HG03558 (cell line): ENCODE measurements at regions not wholly inside any gene's neighbourhood (a gene's known extent, or its start where the extent isn't known, plus 50 kb on each side); places are given as distances from the start of the nearest gene placed in this dataset.
"Not testable (repeated sequence)": the region's sequence is repeated elsewhere in the genome, so short reads cannot be mapped to it uniquely, and the experiment has no call there.

Experiments used
- ATAC-seq: cut with Tn5 transposase; IDR thresholded peaks from one replicate; pipeline ENCODE4 v1.9.1; 2021; ENCODE audit warnings: moderate number of reproducible peaks; ENCODE audit not compliant: unreplicated experiment; ENCODE audit errors: extremely low read depth

DNA sequence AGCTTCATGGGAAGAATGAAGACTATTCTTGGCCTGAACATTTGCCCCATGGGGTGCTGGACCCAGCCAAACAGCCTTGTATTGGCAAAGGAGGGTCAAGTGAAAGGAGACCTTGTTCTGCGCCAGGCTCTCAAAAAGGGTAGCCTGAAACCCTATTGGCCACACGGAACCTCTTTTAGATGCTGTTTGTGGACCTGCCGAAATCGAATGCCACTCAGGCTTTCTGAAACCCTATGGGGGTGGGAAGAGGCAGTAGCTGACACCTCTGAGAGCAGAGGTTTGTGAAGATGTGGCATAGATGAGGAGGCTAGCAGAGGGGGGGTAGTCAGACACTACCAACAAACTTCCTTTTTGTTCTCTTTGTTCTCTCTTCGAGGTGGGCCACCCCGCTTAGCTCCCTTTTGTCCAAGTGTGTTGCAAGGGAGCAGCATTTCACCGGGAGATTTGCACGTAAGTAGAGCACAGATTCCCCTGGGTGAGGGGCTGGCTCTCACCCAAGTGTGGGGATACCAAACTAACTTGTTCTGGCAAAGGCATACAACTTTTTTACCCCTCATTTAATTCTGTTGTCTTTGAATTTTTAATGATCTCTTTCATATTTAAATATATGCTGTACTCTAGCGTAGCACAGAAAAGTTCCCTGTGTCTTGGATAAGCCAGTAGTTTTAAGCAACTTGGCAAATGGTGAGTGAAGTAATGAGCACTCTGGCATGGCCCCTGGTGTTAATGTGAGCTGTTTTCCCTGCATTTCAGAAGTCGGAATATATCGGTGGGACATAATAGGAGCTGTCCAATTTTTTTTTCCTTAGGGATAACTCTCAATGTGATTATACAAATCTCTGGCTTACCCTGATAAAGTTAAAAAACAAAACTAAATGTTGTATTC lies 107.7 kb downstream of the SEPTIN7 start:
- no peak for ATAC-seq

DNA sequence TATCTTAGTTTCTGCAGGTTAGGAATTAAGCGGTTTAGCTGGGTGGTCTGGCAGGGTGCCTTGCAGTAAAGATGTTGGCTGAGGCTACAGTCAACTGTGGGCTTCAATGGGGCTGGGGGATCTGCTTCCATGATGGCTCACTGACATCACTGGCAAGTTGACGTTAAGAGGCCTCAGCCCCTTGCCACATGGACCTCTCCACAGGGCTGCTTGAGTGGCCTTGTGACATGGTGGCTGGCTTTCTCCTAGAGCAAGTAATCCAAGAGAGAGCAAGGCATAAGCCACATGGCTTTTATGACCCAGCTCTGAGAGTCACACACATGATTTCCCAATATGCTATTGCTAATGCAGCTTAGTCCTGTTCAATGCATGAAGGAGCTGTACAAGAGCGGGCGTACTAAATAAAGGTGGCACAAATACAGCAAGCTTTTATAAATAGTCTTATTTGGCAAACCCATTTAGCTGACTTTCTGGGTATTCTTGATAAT lies 109.1 kb downstream of the SEPTIN7 start:
- ATAC-seq: no peak

DNA sequence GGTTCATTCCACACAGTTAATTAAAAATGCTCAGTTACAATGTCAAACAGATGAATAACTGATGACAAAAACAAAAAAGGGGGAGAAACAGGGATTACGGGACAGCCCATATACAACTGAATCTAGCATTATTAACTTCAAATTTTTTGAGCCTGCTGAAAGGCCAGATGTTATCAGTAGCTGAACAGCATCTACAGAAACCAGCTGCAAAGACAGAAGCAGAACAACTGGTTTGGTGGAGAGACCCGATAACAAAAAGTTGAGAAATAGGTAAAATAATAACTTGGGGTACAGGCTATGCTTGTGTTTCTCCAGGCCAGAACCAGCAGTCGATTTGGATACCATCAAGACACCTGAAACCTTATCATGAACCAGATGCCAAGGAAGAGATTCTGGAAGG lies 109.8 kb downstream of the SEPTIN7 start:
- not testable (repeated sequence) for ATAC-seq

DNA sequence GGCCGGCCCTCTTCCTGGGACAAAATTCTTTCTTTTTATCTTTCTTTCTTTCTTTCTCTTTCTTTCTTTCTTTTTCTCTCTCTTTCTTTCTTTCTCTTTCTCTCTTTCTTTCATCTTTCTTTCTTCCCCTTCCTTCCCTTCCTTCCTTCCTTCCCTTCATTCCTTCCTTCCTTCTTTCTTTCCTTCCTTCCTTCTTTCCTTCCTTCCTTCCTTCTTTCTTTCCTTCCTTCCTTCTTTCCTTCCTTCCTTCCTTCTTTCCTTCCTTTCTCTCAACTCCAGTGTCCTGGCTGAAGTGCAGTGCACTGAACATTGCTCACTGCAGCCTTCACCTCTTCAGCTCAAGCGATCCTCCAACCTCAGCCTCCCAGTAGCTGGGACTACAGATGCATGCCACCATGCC lies 112.5 kb downstream of the SEPTIN7 start:
- not testable (repeated sequence) for ATAC-seq

DNA sequence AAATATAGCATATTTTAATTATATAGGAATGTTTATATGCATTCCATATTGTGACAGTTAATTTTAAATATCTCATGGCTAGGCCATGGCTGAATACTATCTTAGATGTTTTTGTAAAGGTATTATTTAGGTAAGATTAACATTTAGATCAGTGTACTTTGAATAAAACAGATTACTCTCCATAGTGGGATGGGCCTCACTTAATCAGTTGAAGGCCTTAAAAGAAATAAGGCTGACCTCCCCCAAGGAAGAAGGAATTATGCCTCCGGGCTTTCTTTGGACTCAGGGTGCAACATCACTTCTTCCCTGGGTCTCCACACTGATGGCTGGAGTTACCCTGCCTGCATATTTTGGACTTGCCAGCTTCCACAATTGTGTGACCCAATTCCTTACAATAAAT lies 113.4 kb downstream of the SEPTIN7 start:
- not testable (repeated sequence) for ATAC-seq

DNA sequence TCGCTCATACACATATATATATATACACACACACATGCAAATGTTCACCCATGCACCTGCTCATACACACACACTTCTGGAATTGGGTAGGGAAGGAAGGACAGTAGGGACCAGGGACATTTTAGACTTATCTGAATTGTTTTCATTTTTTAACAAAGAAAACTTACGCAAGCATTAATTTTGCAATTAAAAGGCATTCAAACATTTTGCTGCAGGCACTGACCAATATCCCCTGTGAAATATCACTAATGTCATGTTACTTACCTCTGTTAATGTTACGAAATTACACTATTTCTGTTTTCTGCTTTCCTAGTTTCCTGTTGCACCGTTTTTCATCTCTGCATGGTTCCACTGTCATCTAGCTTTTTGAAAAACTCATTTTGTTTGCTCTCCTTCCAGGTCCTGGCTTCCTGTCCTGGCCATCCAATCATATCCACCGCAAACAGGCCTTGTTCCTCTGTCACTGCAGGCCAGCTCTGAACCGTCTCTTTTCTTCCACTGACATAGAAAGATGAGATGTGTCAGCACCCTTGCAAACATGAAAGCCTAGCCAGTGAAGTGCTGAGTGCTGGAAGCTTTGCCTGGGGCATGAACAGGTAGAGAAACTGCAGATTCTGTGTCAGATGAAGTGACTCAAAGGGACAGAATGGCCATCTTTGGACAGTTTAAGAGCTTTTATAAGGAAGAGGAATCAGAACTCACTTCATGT lies 114.5 kb downstream of the SEPTIN7 start:
- not testable (repeated sequence) for ATAC-seq

DNA sequence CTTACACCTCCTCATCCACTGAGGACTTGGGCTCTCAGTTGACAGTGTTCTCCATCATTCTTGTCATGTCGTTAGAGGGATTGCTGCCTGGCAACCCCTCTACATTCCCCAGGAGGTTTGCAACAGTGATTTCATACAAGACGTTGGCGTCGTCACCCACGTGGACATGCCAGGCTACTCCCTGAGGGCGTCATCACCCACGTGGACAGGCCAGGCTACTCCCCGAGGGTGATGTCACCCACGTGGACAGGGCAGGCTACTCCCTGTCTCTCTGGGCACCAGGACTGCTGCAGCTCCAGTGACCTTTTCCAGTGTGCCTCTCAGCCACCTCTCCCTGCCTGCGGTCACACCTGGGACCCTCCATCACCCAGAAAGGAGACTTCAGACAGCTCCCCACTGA lies 117.4 kb downstream of the SEPTIN7 start:
- not testable (repeated sequence) for ATAC-seq

DNA sequence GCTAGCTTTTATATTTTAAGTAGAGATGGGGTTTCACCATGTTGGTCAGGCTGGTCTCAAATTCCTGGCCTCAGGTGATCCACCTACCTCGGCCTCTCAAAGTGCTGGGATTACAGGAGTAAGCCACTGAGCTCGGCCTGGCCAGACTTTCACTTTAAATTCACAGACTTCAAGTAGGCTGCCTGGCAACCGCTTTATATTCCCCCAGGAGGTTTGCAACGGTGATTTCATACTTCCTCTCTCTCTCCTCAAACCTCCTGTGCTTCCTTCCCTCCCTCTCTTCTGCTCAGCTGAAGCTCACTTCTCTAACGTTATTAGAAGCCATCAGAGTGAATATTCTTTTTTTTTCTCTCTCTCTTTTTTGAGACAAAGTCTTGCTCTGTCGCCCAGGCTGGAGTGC lies 118.8 kb downstream of the SEPTIN7 start:
- ATAC-seq: not testable (repeated sequence)

DNA sequence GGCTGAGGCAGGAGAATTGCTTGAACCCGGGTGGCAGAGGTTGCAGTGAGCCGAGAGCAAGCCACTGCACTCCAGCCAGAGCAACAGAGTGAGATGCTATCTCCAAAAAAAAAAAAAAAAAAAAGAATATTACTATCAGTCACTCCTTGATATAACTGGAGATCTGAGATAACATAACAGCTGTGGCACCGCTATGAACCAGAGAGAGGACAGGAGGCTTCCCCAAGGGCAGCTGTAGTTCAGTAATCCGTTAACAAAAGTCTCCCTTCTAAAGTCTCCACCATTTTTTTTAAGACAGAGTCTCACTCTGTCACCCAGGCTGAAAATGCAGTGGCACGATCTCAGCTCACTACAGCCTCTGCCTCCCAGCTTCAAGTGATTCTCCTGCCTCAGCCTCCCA lies 120.5 kb downstream of the SEPTIN7 start:
- ATAC-seq: not testable (repeated sequence)

DNA sequence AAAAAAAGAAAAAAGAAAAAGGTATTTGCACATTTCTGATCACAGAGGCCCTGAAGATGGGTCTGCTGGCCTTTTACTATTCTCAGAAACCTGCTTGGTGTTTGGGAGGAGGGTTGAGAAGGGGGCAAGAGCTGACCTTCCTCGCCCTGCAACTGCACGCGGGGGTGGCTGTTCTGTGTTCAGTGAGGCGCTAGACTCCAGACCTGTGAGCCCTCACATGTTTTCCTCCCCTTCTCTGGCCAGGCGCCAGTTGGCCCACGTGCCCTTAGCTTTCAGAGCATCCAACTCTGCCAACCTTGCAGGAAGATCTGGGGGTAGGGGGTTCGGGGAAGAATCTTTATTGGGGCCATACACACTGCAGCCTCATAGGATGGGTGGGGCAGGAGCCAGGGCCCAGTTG lies 123.8 kb downstream of the SEPTIN7 start:
- ATAC-seq: not testable (repeated sequence)

DNA sequence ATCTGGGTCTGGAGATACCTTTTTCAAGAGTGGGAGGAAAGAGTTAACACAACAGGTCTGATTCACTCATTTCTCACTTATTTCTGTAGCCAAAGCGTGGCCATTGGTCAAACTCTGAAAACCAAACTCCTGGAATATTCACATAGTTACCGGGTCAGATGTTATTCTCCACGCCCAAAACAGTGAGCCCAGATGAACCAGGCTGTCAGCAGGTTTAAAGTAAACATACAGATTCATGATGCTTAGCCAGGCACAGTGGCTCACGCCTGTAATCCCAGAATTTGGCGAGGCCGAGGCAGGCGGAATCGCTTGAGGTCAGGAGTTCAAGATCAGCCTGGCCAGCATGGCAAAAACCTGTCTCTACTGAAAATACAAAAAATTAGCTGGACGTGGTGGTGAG lies 126.1 kb downstream of the SEPTIN7 start:
- not testable (repeated sequence) for ATAC-seq

DNA sequence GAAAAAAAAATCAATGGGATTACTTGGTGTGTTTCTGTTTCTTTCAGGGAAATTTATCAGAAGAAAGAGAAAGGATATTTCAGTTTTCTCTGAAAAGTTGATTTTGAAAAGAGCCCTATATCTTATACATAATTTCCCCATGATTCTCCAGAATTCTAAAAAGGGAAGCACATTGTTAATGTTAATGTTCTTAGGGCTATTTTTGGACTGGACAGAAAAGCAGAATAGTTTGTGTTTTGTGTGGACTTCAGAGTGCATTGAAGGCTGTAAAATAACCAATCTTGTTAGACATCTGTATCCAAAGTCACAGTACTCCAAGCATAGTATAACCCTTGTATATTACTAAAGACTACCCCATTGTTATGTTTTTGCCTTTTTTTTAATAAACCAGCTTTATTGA lies 130.3 kb downstream of the SEPTIN7 start:
- not testable (repeated sequence) for ATAC-seq

DNA sequence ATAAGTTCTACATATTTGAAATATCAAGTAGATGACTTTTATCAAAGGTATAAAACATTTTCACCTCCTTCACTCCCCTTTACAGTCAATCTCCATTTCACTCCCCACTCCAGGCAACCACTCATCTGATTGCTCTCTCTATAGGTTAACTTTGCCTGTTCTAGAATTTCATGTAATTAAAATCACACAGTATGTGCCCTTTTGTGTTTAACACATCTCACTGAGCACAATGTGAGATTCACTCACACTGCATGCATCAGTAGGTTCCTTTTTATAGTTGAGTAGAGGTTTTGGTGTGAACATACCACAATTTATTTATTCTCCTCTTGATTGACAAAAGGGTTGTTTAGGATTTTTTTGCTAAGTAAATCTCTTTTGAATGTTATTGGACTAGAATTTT lies 130.7 kb downstream of the SEPTIN7 start:
- ATAC-seq: not testable (repeated sequence)

DNA sequence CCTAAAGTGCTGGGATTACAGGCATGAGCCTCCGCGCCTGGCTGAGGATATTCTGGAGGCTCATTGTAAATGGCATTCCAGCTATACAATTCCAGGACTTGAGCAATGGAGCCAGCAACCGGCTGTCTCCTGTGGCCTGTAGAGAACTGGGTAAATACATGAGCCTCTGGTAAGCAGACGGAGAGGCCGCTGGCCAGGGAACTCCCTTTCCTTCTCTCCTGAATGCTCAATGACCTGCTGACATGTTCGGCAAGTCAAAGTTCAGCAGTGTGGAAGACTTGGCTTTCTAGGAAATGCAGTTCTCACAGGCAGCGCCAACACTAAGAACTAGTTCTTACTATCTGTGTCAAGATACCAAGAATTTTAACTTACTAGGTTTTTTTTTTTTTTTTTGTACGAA lies 139.8 kb downstream of the SEPTIN7 start:
- ATAC-seq: not testable (repeated sequence)

DNA sequence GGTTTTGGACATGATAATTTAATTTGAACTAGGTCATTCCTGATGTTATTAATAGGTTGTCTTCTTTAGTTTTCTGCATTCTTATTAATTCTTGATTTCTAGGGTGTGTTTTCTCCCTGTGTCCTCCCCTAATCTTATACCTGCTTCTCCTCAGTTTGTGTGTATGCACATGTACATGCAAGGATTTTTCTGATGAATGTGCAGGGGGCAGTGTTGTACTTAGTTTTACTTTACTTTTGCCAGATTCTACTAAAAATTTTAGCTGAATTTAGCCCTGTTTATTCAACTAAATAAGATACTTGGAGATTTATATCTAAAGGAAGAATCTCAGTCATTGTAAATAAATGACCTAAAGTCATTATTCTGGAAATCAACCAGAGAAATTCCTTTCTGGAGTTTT lies 144.8 kb downstream of the SEPTIN7 start:
- not testable (repeated sequence) for ATAC-seq

DNA sequence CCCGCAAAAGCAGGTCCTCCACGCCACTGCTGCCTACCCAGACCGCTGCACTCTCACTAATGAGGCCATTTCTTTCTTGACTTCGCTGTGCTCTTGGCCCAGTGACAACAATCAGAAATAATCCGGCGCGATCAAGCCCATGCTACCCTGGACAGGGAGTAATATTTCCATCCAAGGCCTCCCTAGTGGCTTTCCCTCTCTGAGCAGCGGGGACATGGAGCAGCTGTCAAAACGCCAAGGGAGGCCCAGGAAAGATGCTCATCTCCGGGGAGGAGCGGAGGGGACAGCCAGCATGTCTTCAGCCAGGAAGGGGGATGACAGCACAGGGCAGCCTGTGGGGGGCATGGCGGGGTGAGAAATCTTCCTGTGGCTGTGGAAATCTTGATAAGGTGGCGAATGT lies 154.9 kb downstream of the SEPTIN7 start:
- not testable (repeated sequence) for ATAC-seq

DNA sequence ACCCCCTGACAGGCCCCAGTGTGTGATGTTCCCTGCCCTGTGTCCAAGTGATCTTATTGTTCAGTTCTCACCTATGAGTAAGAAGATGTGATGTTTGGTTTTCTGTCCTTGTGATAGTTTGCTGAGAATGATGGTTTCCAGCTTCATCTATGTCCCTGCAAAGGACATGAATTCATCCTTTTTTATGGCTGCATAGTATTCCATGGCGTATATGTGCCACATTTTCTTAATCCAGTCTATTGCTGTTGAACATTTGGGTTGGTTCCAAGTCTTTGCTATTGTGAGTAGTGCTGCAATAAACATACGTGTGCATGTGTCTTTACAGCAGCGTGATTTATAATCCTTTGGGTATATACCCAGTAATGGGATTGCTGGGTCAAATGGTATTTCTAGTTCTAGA lies 156.1 kb downstream of the SEPTIN7 start:
- ATAC-seq: not testable (repeated sequence)

DNA sequence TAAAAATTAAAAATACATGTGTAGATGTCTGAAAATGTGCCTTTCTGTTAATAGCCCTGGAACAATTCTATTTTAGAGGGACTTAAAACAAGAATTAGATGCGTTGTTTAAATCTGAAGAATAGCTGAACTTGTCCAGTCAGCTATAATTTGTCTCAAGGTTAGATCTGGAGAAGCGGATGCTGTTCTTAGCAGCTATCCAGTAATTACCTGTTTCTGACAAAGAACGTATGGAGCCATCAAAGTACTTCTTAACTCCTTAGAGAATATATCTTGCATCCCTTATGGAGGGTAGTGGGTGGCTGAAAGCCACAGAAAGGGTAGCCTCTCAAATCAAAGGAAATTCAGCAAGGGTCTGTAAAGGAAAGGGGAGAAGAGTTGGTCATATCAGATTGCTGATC lies 160.4 kb downstream of the SEPTIN7 start:
- ATAC-seq: not testable (repeated sequence)

DNA sequence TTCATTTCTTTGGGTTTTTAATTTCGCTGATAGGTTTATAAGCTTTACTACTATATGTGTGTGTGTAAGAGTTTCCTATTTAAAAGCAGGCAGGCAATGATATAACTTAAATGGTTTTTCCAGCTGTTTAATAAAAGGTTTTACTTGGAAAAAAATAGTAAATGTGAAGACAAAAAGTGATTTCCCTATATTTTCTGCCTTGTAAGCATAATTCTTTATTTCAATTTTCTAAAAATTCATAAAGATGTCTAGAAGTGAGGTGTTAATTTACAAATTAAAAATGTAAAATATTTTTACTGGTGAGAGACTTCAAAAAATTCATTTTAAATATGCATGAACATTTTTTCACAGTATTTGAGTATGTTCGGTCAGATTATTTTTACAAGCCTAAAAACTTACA lies 161.8 kb downstream of the SEPTIN7 start:
- not testable (repeated sequence) for ATAC-seq

DNA sequence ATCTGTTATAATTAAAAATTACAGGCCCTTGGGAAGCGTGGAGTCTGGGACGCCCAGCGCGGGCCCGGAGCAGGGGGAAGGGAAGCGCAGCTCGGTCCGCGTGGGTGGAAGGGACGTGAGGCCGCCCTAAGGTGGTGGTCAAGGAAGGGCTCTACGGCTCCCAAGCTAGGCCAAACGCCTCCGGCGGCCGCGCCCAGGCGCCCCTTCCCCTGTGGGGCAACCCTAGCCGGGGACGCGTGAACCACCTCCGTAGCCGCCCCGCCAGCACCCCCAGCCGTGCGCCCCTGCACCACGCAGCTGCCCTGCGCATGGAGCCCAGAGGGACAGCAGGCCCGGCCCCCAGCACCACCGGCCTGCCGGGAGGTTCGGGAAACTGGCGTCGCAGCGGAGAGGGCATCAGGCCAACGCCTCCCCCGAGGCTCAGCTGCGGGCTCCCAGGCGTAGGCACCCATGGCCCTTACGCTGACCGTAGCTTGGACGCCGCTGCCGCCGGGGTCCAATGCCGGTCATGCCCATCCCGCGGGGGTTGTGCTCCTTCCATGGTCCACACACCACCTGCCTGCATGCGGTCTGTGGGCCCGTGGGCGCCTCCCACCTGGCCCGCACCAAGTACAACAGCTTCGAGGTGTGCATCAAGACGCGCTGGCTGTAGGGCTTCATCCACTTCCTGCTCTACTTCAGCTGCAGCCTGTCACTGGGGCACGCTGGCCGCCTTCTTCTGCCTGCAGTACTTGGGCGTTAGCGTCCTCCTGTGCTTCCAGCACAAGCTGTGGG lies 166.7 kb downstream of the SEPTIN7 start:
- no peak for ATAC-seq
